ENCODE measurements at regions not wholly inside any gene's neighbourhood (a gene's known extent, or its start where the extent isn't known, plus 50 kb on each side); places are given as distances from the start of the nearest gene placed in this dataset.

GRCh38 chr2:220619525-220620220, 952.4 kb downstream of the EPHA4 start:
- Mint-ChIP-seq H3K9me3 (no peaks in the 10 kb centered on the region), H3K27me3 (peaks cover 7% of the 10 kb centered on the region), H3K27ac (no peak overlapping the region), H3K4me3 (no peak overlapping the region), H3K36me3 (no peaks in the 10 kb centered on the region), H3K4me1 (ENCODE audit: unreplicated experiment) (peaks cover 8% of the 10 kb centered on the region)
- no peak for DNase-seq (ENCODE audit: extremely low spot score, unreplicated experiment)
- no peak for TF ChIP-seq CTCF (conservative IDR thresholded peaks at IDR 0.05)

DNA sequence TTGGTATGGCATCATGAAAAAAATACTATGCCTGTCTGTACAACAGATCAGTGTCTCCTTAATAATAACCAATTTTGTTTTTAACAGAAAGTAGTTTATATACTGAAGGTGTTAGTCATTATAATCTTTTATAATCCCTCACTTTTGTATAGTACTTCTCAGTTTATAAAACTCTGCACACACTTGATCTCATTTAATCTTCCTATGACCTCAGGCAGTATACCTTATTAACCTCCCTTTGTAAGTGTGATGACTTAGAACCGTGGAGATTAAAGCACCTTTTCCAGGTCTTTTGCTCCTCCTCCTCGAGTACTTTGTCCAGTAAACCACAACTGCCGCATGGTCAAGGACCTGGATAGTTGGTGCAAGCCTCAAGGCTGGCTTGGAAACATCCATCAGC, 945.5 kb downstream of the EPHA4 start:
- Mint-ChIP-seq H3K9me3 (no peaks in the 10 kb centered on the region), H3K27me3 (peaks cover 13% of the 10 kb centered on the region), H3K27ac (no peak overlapping the region), H3K4me3 (no peak overlapping the region), H3K36me3 (no peaks in the 10 kb centered on the region), H3K4me1 (ENCODE audit: unreplicated experiment) (no peaks in the 10 kb centered on the region)
- DNase-seq (ENCODE audit: extremely low spot score, unreplicated experiment), result no peak
- no peak for TF ChIP-seq CTCF (conservative IDR thresholded peaks at IDR 0.05)

DNA sequence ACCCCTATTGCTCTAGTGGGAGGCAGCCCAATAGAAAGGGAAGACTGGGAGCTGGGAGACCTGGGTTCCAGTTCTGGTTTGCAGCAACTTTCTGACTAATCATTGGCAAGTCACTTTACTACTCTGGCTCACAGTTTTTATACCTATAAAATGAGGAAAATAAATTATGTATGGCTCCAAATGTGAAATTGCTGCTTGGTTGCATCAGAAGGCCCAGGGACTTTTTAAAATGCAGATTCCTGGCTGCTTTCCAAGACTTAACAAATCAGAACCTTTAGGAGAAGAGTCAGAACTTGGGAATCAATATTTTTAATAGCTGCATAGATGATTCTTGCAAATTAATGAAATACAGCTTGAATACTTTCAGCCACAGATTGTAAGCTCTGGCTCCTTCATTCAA, 943.9 kb downstream of the EPHA4 start:
- H3K4me1 Mint-ChIP-seq (ENCODE audit: unreplicated experiment), result no peaks in the 10 kb centered on the region
- DNase-seq (ENCODE audit: extremely low spot score, unreplicated experiment), result no peak
- H3K36me3 Mint-ChIP-seq, result no peaks in the 10 kb centered on the region
- H3K9me3 Mint-ChIP-seq, result no peaks in the 10 kb centered on the region
- H3K4me3 Mint-ChIP-seq, result no peak overlapping the region
- H3K27me3 Mint-ChIP-seq, result peaks cover 12% of the 10 kb centered on the region
- H3K27ac Mint-ChIP-seq, result no peak overlapping the region
- TF ChIP-seq CTCF (conservative IDR thresholded peaks at IDR 0.05), result no peak

- Mint-ChIP-seq H3K27me3 (no peaks in the 10 kb centered on the region), H3K27ac (no peak overlapping the region), H3K4me3 (no peak overlapping the region), H3K36me3 (no peaks in the 10 kb centered on the region), H3K9me3 (no peaks in the 10 kb centered on the region), H3K4me1 (ENCODE audit: unreplicated experiment) (no peaks in the 10 kb centered on the region)
- no peak for DNase-seq (ENCODE audit: extremely low spot score, unreplicated experiment)
- TF ChIP-seq CTCF (conservative IDR thresholded peaks at IDR 0.05), result no peak
These were observed 931.0 kb downstream of the EPHA4 start for GRCh38 chr2:220641137-220641536.

- TF ChIP-seq CTCF (conservative IDR thresholded peaks at IDR 0.05), result no peak
- Mint-ChIP-seq H3K27me3 (peaks cover 5% of the 10 kb centered on the region), H3K27ac (no peak overlapping the region), H3K4me1 (ENCODE audit: unreplicated experiment) (peaks cover 5% of the 10 kb centered on the region), H3K9me3 (no peaks in the 10 kb centered on the region), H3K36me3 (no peaks in the 10 kb centered on the region), H3K4me3 (no peak overlapping the region)
- DNase-seq (ENCODE audit: extremely low spot score, unreplicated experiment), result no peak
These were observed 925.7 kb downstream of the EPHA4 start for GRCh38 chr2:220646424-220646823.

DNA sequence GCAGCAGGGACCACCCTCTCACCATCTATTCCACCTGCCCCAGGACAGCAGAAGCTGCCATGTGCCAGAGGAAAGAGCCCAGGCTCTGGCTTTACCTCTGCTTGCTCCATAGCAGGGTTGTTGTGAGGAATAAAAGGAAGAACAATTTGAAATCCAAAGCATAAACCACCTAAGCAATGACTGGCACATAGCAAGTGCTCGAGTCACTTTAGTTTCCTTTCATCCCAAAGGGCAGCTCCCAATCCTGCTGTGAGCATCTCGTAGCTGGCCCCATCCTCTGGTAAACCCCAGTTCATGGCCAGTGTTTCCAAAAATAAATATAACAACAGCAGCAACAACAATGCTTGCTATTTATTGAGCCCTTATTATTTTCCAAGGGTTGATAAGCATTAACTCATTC, 923.5 kb downstream of the EPHA4 start:
- no peak for DNase-seq (ENCODE audit: extremely low spot score, unreplicated experiment)
- Mint-ChIP-seq H3K27me3 (peaks cover 5% of the 10 kb centered on the region), H3K4me1 (ENCODE audit: unreplicated experiment) (peaks cover 5% of the 10 kb centered on the region), H3K36me3 (no peaks in the 10 kb centered on the region), H3K4me3 (no peak overlapping the region), H3K9me3 (no peaks in the 10 kb centered on the region), H3K27ac (no peak overlapping the region)
- TF ChIP-seq CTCF (conservative IDR thresholded peaks at IDR 0.05), result no peak
